GM12878 (cell line): ENCODE measurements at regions not wholly inside any gene's neighbourhood (a gene's known extent, or its start where the extent isn't known, plus 50 kb on each side); places are given as distances from the start of the nearest gene placed in this dataset.

Experiments
- ATF2 ChIP-seq: IDR thresholded peaks from 2 replicates; pipeline ENCODE4 v1.6.1; 2012; ENCODE audit warnings: low read length, inconsistent platforms
- CHD2 ChIP-seq: IDR thresholded peaks from 2 replicates; pipeline ENCODE4 v1.6.1; 2011; ENCODE audit warnings: low read depth, low read length, improper control_type of control experiment, borderline replicate concordance
- CTCF ChIP-seq, 3 experiments: IDR thresholded peaks in 2 of 3; conservative IDR thresholded peaks in 1 of 3; 2 replicates each; pipeline ENCODE4 v1.5.1; 2011; ENCODE audit warnings: low read depth in 3 of 3, low read length in 3 of 3, mild to moderate bottlenecking in 3 of 3, control low read depth in 2 of 3, moderate library complexity in 2 of 3, inconsistent platforms in 1 of 3, mixed read lengths in 1 of 3; ENCODE audit not compliant: control insufficient read depth in 2 of 3, insufficient read depth in 1 of 3; ENCODE audit errors: extremely low read depth in 1 of 3
- E2F8 ChIP-seq: fragments of 450-650 bp; IDR thresholded peaks from 2 replicates; pipeline ENCODE4 v1.6.1; 2018; ENCODE audit warnings: mild to moderate bottlenecking, low read depth, moderate library complexity; ENCODE audit not compliant: partially characterized antibody
- EP300 ChIP-seq, 2 experiments: fragments of 150-350 bp in 1 of 2; IDR thresholded peaks; 2 replicates each; pipeline ENCODE4 v1.6.1; 2011 to 2012; ENCODE audit warnings: low read depth in 2 of 2, low read length in 2 of 2, borderline replicate concordance in 1 of 2, improper control_type of control experiment in 1 of 2, inconsistent platforms in 1 of 2; ENCODE audit not compliant: control insufficient read depth in 1 of 2
- IRF4 ChIP-seq: IDR thresholded peaks from 2 replicates; pipeline ENCODE4 v1.6.1; 2011; ENCODE audit warnings: low read depth, low read length
- MAX ChIP-seq: IDR thresholded peaks from 2 replicates; pipeline ENCODE4 v1.6.1; 2012; ENCODE audit warnings: low read depth, low read length, improper control_type of control experiment
- PKNOX1 ChIP-seq: fragments of 450-650 bp; IDR thresholded peaks from 2 replicates; pipeline ENCODE4 v1.6.1; 2016; ENCODE audit warnings: mild to moderate bottlenecking
- SIN3A ChIP-seq: IDR thresholded peaks from 2 replicates; pipeline ENCODE4 v1.6.1; 2012; ENCODE audit warnings: low read depth, low read length, improper control_type of control experiment
- TCF7 ChIP-seq: IDR thresholded peaks from 2 replicates; pipeline ENCODE4 v1.6.1; 2014; ENCODE audit warnings: antibody characterized with exemption, borderline replicate concordance

GRCh38 chr11:23990346-23991164 lies 506.3 kb upstream of the LUZP2 start:
- TF ChIP-seq EP300 (IDR thresholded peaks at IDR 0.05; ENCODE audit: borderline replicate concordance in 1 of 2, control insufficient read depth in 1 of 2, low read depth in 2 of 2, low read length in 2 of 2) (no peak), CTCF (IDR thresholded peaks at IDR 0.05 in 2 of 3, conservative IDR thresholded peaks at IDR 0.05 in 1 of 3; ENCODE audit: control insufficient read depth in 2 of 3, extremely low read depth in 1 of 3, insufficient read depth in 1 of 3, low read depth in 3 of 3, low read length in 3 of 3) (no peak), TCF7 (no peak), IRF4 (no peak), MAX (no peak), ATF2 (no peak), CHD2 (no peak), PKNOX1 (no peak), SIN3A (no peak), E2F8 (no peak)
